NCI-H1436 treated with DMSO at 0.1 percent for 48 hours (cell line): ENCODE measurements at regions not wholly inside any gene's neighbourhood (a gene's known extent, or its start where the extent isn't known, plus 50 kb on each side); places are given as distances from the start of the nearest gene placed in this dataset.

Experiments
- DNase-seq: peaks from one replicate; lab custom pipeline; 2025; lab: John Stamatoyannopoulos, UW

- DNase-seq, result no peak
Observed at GRCh38 chr13:112245989-112246388, 130.2 kb upstream of the SPACA7 start.

- no peak for DNase-seq
Observed at GRCh38 chr13:112246731-112247470, 129.3 kb upstream of the SPACA7 start.

DNA sequence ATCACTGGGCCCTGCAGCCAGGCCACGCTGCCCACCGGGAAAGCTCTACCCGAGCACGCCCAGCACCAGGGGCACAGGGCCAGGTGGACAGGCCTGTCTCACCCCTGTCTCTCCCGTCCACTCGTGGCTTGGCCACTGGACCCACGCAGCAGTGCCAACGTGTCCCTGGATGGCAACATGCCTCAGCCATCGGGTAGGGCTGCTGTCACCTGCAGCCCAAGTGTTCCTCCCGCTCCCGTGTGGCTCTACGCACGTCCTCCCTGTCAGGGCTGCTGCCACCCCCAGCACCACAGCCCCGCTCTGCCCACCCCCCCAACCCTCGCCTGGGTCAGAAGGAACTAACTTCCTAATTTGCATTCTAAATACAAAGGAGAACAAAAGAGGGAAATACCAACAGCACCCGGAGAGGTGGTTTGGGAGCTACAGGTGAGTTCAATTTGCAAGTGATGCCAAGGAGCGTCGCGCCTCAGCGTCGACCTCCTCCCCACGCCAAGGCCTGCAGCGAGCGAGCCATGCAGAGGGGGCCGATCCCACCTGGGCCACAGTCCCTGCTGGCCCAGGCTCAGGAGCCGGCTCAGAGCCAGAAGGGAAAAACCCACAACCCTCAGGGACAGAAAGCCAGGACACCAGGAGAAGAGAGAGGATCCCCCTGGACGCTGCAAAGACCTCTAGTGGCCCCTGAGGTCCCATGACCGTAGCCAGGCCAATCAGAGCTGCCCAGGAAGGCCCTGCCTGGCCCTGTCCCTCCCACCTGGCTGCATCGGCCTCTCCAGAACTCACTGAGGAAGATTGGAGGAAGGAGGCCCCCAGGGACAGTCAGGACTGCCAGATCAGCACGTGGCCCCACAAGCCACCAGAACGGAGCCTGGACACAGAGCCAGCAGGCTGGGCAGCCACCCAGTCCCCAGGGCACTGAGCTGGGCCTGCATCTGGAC is 128.4 kb upstream of the SPACA7 start:
- DNase-seq, result no peak

DNA sequence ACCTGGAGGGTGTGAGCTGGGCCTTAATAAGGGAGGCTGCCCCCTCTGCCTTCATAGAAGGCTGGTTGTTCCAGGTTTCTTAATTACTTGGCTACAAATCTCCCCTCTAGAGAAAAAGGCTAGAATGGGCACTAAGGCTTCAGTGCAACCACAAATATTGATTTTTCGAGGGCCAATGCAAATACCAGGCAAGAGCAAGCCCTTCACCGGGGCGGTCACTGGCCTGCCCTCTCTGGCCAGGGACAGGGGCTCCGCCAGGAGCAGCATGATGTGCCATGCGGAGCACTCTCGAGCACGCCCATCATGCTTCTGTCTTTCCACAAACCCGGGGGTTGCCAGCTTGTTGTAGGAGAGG is 127.8 kb upstream of the SPACA7 start:
- DNase-seq, result no peak

DNA sequence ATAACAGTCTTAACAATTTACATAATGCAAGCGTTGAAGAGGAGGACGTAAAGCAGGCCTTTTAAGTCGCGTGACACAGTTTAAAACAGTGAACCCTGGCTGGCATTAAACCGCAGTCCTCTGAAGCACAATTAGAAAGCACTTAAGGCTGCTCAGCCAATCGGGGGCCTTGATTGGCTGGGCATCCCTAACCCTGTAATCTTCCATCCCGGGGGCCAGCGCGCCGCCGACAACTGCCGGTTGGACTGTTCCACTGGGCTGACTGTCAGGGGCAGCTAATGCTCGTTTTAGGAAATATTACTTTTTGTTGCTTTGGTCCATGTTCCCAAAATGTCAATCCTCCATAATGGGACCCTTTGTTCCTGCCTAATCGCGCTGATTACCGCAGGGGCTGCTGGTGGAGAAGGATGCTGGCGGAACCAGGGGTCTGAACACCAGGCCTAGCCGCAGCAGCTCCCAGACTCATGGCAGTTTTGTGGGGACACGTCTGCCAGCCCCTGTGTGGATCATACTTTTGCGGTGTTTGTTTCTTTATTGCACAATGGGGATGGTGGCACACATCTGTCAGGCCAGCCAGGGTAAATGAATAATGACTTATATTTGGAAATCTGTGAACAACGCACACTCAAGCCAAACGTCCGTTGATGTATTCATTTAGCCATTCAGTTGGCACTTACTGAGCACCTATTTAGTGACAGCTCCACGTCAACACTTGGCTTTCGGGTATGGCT is 127.1 kb upstream of the SPACA7 start:
- peak; percentile 86 for DNase-seq

DNA sequence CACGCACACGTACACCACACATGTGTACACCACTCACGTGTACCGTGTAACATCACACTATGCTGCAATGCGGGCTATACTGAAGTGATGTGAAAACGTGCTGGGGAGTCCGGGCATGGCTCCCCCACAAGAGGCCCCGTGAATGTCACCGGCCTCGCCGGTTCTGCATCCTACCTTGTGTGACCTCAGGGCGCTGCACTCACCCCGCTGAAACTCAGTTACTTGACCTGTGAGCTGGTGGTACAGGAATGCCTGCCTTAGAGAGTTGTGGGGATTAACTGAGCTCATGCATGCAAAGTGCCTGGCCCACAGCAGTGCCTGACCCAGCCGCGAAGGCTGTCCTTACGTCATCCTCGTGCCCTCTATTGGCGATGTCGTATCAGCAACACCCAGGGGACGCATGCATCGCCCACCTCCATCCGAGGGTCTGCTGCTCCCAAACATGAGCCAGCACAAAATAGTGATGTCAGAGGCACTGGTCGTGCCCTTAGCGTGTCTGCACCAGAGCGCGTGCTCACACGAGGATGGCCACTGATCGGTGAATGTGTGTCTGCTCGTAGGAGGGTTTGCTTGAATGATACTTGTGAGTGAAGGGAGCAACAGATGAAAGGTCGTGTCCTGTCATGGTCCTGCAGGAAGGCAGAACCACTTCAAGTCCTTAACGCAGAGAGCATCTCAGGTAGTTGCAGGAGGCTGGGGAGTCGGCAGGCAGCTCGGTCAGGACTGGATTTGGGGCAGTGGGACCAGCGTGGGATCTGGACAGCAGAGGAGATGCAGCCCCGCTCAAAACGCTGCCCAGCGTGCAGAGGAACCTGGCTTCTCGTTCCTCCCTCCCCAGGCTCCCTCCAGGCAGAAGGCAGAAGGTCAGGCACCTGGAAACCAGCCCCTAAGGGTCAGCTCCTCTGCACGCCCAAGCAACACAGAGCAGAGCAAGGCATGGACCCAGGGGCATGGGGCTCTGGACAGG is 126.2 kb upstream of the SPACA7 start:
- DNase-seq, result no peak

- DNase-seq, result no peak
Observed at GRCh38 chr13:112250788-112251445, 125.2 kb upstream of the SPACA7 start.

GRCh38 chr13:112251930-112252585 is 124.1 kb upstream of the SPACA7 start:
- no peak for DNase-seq

DNA sequence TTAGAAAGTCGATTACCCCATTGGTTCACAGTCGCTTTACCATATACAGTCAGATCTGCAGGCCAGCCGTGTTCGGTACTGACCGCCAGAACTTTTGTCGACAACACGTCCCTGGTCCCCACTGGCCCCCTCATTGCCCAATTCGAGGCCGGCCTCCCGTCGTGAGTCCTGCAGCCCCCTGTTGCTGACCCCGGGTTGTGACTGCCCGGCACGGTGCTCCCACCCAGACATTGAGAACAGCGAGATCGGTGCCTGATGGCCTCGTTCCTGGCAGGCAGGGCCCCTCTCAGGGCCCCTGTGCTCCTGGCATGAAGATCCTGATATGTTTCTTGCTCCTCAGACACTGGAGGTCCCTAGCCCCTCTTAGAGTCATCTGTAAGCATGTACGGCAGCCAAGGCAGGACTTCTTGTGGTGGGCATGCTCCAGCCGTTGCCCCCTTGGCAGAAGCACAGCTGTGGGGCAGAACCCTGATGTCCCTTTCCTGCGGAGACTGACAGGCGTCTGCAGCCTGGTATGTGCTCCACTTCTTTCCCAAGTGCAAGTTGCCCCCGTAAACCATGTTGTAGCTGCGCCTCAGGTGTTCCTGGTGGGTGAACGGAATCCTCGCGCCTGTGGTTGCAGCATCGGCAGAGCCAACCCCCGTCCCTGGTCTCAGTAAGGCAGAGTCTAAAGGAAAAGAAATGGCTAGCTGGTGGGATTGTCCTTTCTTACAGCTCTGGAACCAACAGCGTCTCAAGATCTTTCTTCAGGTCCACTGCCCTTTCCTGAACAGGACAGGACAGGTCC is 123.2 kb upstream of the SPACA7 start:
- DNase-seq, result no peak

GRCh38 chr13:112253631-112254030 is 122.5 kb upstream of the SPACA7 start:
- no peak for DNase-seq

GRCh38 chr13:112254061-112254818 is 121.9 kb upstream of the SPACA7 start:
- no peak for DNase-seq

GRCh38 chr13:112254900-112255299 is 121.3 kb upstream of the SPACA7 start:
- DNase-seq, result no peak

GRCh38 chr13:112255550-112256120 is 120.5 kb upstream of the SPACA7 start:
- DNase-seq, result no peak

DNA sequence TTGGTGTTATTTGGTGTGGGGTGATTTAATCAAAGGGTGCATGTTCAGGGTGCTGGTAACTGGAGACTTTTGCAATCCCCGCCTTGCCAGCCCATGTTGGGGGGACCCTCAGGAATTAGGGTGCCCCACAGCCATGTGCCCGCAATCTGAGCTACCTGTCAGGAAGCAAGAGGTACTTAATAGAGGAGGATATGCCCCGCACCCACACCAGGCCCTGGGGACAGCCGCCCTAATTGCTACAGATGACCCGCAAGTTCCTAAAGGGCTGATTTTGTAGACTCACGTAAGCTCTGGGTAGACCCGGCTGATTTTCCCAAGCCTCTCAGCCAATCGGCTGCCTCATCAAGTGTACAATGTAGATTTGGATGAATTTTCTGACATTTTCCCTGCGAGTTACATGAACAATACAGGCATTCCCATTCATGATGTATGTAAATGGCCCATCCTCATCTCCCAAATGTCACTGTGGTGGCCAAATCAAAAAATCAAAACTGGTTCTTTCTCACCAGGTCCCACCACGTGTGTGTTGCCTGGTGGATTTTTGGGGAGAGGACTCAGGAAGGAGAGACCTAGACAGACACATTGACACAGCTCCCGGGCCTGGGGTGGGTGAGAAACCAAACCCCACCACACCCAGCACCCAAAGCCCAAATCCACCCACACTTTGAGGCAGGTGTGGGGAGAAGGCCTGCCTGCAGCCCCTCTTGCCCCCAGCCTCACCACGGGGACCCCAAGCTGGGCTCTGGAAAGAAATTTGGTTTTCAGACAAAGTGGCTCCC is 119.2 kb upstream of the SPACA7 start:
- DNase-seq, result no peak

DNA sequence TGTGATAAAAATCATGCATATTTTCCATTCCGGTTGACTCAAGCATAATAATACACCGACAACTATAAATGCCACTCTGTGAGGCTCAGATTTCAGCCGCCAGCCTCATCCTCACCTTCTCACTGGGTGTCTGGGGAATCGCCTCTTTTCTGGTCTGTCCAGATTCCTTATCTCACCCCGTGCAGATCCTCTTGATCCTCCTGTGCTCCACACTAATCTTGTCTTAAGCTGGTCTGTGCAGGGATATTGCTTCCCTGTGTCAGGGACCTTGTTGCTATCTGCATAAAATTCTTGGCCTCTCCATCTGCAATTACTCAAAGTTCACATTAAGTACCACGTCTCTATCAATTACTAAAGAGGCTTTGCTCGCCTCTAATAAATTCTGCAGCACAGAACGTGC is 116.6 kb upstream of the SPACA7 start:
- DNase-seq, result no peak

GRCh38 chr13:112260108-112261055 is 115.8 kb upstream of the SPACA7 start:
- no peak for DNase-seq
